GM19438 (cell line): ENCODE measurements at regions not wholly inside any gene's neighbourhood (a gene's known extent, or its start where the extent isn't known, plus 50 kb on each side); places are given as distances from the start of the nearest gene placed in this dataset.

Experiments used
- ATAC-seq: cut with Tn5 transposase; IDR thresholded peaks from one replicate; pipeline ENCODE4 v1.9.1; 2021; ENCODE audit warnings: low read depth; ENCODE audit not compliant: unreplicated experiment

GRCh38 chr2:6744038-6744437 is 121.7 kb downstream of the CMPK2 start:
- ATAC-seq: no peak

- no peak for ATAC-seq
Measured at GRCh38 chr2:6747433-6747832, 118.3 kb downstream of the CMPK2 start.

- no peak for ATAC-seq
Measured at GRCh38 chr2:6748406-6749067, 117.2 kb downstream of the CMPK2 start.

GRCh38 chr2:6749962-6750361 is 115.7 kb downstream of the CMPK2 start:
- ATAC-seq: no peak

- ATAC-seq: no peak
Measured at GRCh38 chr2:6750411-6751158, 115.1 kb downstream of the CMPK2 start.

DNA sequence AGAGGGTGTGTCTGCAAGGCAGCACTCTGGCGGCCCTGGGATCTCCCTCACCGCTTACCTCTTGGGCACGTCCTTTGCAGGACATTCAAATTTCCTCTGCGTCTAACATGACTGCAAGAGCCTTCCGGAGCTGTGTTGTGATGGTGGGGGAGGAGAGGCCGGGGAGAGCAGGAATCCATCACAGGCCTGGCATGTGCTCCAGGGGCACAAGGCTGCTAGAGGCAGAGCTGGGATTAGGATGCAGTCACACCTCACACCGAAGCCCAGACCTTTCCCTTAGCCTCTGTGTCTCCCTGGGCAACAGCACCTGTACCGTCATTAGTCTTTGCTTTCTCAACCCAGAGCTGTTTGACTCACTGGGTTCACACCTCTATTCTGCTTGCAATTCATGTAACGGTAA is 111.3 kb downstream of the CMPK2 start:
- ATAC-seq: no peak

- ATAC-seq: no peak
Measured at GRCh38 chr2:6755456-6755855, 110.3 kb downstream of the CMPK2 start.

- no peak for ATAC-seq
Measured at GRCh38 chr2:6757215-6757614, 108.5 kb downstream of the CMPK2 start.

DNA sequence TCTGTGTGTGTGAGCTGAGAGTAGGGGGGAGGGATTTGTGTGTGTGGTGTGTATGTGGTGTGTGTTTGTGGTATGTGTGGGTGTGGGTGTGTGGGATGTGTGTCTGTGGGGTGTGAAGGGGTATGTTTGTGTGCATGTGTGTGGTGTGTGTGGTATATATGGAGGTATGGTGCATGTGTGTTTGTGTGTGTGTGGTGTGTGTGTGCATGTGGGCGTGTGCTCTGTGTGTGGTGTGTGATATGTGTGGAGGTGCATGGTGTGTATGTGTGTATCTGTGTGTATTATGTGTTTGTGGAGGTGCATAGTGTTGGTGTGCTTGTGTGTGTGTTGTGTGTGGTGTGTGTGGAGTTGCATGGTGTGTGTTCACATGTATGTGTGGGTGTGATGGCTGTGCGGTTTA is 106.0 kb downstream of the CMPK2 start:
- no peak for ATAC-seq

DNA sequence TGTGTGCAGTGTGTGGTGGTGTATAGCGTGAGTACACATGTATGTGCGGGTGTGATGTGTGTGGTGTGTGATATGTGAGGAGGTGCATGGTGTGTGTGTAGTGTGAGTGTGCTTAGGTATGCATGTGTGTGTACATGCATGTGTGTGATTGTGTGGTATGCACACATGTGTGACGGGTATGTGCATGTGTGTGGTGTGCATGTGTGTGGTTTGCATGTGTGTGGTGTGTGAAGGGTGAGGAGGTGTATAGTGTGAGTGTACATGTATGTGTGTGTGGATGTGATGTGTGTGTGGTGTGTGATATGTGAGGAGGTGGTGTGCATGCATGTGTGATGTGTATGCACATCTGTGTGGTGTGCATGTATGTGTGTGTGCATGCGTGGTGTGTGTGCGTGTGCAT is 105.6 kb downstream of the CMPK2 start:
- no peak for ATAC-seq

DNA sequence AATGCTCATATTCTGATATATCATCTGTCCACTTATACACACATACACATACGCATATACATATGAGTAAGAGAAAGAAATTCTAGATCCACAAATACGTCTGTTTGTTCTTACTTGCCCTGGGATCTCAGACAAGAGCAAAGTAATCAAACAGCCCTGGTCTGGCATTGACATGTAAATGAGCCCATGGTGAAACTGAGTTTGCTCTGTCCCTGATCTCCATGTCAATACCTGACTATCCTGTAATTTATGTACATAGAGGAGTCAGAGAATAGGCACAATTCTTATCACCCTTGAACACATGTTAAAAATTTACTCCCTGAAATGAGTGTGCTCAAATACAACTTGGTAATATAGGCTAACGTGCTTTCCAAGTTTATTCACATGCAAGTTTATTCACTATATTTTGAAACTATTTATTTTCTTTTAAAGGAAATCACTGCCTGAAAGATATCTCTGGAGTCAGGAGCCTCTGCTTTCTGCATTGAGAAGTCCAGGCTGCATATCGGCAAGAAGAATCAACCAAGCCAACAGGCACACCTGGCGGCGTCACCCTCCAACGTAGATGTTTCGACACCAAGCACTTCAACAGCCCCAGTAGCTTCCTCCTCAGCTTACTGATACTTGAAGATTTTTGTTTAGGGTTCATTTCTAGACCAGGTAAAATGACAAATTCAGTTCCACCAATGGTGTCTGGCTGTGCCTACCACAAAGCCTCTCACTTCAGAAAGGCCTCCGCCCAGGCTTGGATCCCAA is 100.6 kb downstream of the CMPK2 start:
- no peak for ATAC-seq

DNA sequence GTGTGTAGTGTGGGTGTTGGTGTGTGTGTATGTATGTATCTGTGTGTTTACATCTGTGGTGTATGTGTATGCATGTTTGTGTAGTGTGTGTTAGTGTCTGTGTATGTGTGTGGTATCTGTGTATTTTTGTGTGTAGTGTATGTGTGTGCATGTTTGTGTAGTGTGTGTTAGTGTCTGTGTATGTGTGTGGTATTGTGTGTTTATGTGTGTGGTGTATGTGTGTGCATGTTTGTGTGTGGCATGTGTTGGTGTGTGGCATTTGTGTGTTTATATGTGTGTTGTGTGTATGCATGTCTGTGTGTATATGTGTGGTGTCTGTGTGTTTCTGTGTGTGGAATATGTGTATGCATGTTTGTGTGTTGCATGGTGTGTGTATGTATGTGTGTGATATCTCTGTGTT is 96.4 kb downstream of the CMPK2 start:
- ATAC-seq: no peak

- no peak for ATAC-seq
Measured at GRCh38 chr2:6770006-6770405, 95.7 kb downstream of the CMPK2 start.

- ATAC-seq: no peak
Measured at GRCh38 chr2:6771634-6772611, 93.8 kb downstream of the CMPK2 start.

- ATAC-seq: peak; percentile 94
Measured at GRCh38 chr2:6773007-6773693, 92.6 kb downstream of the CMPK2 start.

- no peak for ATAC-seq
Measured at GRCh38 chr2:6773694-6774044, 92.0 kb downstream of the CMPK2 start.

DNA sequence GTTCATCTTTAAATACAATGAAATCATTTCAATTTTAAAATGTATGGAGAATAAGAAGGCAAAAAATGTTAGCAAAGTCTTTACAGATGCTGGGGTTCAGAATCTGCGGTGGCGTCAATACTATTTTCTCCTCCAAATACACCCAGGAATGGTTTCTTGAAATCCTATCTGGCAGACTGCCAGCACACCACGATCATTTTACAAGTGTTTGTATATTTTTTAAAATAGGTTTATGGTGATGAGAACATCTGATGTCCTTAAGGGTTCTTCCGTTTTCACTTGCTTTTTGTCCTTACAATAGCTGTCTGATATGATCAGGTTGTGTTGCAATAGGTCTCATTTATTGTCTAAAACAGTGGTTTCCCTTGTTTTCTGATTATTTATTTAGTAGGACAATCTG is 89.6 kb downstream of the CMPK2 start:
- no peak for ATAC-seq

DNA sequence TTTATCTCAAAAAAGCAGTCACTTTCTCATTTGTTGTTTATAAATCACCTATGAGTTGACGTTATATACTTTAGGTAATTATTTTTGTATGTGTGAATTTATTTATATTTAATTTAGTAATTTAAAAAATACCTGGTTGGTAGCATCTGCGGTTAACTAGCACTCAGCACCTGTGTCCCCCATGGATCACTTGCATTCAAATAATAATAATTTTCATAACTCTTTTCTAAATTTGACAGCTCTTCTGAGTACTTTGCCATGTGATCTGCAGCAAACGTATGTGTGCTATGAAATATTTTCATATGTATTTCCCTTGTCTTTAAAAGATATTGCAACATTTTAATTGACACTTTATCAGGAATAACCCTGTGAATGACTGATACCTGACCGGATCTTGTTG is 88.1 kb downstream of the CMPK2 start:
- no peak for ATAC-seq

DNA sequence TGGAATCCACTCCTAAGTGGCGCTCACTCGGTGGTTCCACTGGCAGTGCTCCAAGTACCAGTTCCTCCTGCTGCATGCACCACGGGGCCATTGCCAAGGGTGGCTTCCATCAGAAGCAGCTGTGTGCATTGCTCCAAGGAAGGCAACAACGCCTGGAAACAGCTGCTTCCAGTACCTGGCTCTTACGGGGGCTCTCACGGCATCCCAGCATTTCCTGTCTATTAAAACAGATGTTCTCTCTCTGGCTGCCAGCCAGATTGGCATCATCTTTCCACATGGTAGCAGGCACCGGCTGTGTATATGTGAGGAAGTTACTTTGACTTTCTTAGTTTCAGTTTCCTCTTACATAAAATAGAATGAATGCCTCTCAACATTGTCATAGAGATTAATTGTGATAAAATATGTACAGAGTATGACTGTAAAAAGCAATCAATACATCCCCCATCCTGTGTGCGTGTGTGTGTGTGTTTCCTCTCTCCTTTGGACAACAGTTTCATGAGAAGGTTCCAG is 84.9 kb downstream of the CMPK2 start:
- ATAC-seq: peak; percentile 59
